ENCODE measurements at regions not wholly inside any gene's neighbourhood (a gene's known extent, or its start where the extent isn't known, plus 50 kb on each side); places are given as distances from the start of the nearest gene placed in this dataset.
"Not testable (repeated sequence)": the region's sequence is repeated elsewhere in the genome, so short reads cannot be mapped to it uniquely, and the experiment has no call there.

DNA sequence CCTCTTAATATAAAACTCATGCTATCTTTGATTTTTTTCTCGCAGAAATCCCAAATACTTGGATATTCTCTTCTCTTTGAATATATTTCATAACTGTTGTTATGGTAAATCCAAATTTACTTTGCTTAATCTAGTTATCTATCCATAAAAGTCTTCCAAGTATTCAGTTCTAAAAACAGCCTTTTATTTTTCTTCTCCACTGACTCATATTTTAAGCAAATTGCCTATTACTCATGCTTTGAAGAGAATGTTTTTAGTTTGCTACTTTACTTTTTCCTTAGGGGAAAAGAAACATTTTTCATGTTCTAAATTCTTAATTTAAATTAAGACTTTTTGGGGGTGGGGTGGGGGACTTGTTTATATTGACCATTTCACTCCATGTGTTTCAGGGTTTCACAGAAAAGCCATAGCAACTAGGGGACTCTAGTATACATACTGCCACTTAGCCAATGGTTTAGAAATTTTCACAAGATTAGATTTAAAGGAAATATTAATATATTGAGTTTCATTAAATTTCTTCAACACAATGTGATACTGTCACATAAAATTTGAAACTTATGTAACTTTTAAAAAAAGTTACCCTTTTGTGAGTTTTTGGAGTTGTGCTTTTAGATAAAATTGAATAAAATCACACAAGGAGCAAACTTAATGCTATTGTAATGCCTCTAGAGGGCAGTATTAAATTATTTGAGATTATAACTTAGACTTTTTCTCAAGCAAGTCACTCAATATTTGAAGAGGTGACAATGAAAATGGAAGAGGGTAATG, 545.8 kb upstream of the ARRDC3 start:
- no peaks in the 10 kb centered on the region for H3K79me1 ChIP-seq (ENCODE audit: low read depth, low read length)
- H3K4ac ChIP-seq (ENCODE audit: low read length) = no peak overlapping the region
- H2BK120ac ChIP-seq (ENCODE audit: low read depth, low read length) = no peak overlapping the region
- H2BK12ac ChIP-seq (ENCODE audit: low read length) = no peak overlapping the region
- WGBS, 2 donors (ENCODE audit: extremely low coverage in 2 of 2, insufficient read length in 2 of 2, insufficient replicate concordance in 1 of 2) = 100% methylated on average over 1 of the region's 1 CpG; no CpG with 5 or more reads in 1 of the 2 donors
- no peak overlapping the region for H4K91ac ChIP-seq (ENCODE audit: low read depth, low read length, poor library complexity)
- no peak for DNase-seq (ENCODE audit: low spot score)
- H3K27ac ChIP-seq (replicated peaks; ENCODE audit: low read length) = no peak overlapping the region
- H3K18ac ChIP-seq (ENCODE audit: low read length) = no peak overlapping the region
- H3K9ac ChIP-seq (ENCODE audit: low read depth, low read length, poor library complexity) = no peak overlapping the region
- H3K4me2 ChIP-seq (ENCODE audit: insufficient read depth, low read length, poor library complexity, severe bottlenecking) = no peak overlapping the region
- H3K14ac ChIP-seq (ENCODE audit: low read length) = no peak overlapping the region
- peaks cover 0 to 4% of the 10 kb centered on the region in 2 donors for H3K9me3 ChIP-seq (replicated peaks in 1 of 2; ENCODE audit: control insufficient read depth in 2 of 2, insufficient read depth in 1 of 2, low read depth in 1 of 2, low read length in 2 of 2)
- no peak overlapping the region for H3K4me3 ChIP-seq (ENCODE audit: low read length in 2 of 2)
- H2BK5ac ChIP-seq (ENCODE audit: low read length) = no peak overlapping the region
- peak overlapping the region; percentile 13 for H2AFZ ChIP-seq (ENCODE audit: low read length)
- no peaks in the 10 kb centered on the region for H3K27me3 ChIP-seq (ENCODE audit: control insufficient read depth in 3 of 3, insufficient read depth in 3 of 3, low read depth in 1 of 3, low read length in 3 of 3)
- H4K8ac ChIP-seq (ENCODE audit: low read depth, low read length) = no peak overlapping the region
- H3K4me1 ChIP-seq (ENCODE audit: control insufficient read depth in 2 of 2, insufficient read depth in 1 of 2, low read depth in 1 of 2, low read length in 2 of 2) = no peaks in the 10 kb centered on the region
- no peaks in the 10 kb centered on the region for H3K36me3 ChIP-seq (replicated peaks in 1 of 2; ENCODE audit: control insufficient read depth in 2 of 2, insufficient read depth in 2 of 2, low read length in 2 of 2)
- H2AK5ac ChIP-seq (ENCODE audit: low read depth, low read length) = no peak overlapping the region
- no peak overlapping the region for H2BK15ac ChIP-seq (ENCODE audit: low read length)
- H3K23ac ChIP-seq (ENCODE audit: low read depth, low read length, poor library complexity) = no peak overlapping the region

DNA sequence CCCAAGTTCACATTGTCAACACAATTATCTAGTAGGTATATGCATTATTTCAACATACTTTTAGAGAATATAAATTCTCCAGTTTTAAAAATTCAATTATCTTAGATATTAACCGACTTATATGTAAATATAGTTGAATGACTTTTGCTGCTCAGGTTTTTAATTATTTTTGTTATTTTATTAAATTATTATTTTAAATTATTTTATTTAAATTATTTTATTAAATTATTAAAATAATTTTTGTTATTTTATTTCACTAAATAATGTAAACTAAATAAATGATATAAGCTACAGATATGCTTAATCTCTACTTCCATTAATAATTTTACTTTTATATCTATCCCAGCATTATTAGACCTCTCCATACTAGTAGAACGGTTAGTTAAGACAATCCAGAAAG, 544.3 kb upstream of the ARRDC3 start:
- Histone ChIP-seq H4K8ac (ENCODE audit: low read depth, low read length) (no peak overlapping the region), H3K27ac (replicated peaks; ENCODE audit: low read length) (no peak overlapping the region), H3K9ac (ENCODE audit: low read depth, low read length, poor library complexity) (no peak overlapping the region), H3K36me3 (replicated peaks in 1 of 2; ENCODE audit: control insufficient read depth in 2 of 2, insufficient read depth in 2 of 2, low read length in 2 of 2) (no peaks in the 10 kb centered on the region), H2BK5ac (ENCODE audit: low read length) (no peak overlapping the region), H2BK120ac (ENCODE audit: low read depth, low read length) (no peak overlapping the region), H4K91ac (ENCODE audit: low read depth, low read length, poor library complexity) (no peak overlapping the region), H3K4me1 (ENCODE audit: control insufficient read depth in 2 of 2, insufficient read depth in 1 of 2, low read depth in 1 of 2, low read length in 2 of 2) (no peaks in the 10 kb centered on the region), H2AK5ac (ENCODE audit: low read depth, low read length) (no peak overlapping the region), H3K18ac (ENCODE audit: low read length) (no peak overlapping the region), H3K23ac (ENCODE audit: low read depth, low read length, poor library complexity) (no peak overlapping the region), H3K4me3 (ENCODE audit: low read length in 2 of 2) (no peak overlapping the region), H3K4me2 (ENCODE audit: insufficient read depth, low read length, poor library complexity, severe bottlenecking) (no peak overlapping the region), H2AFZ (ENCODE audit: low read length) (no peak overlapping the region), H3K9me3 (replicated peaks in 1 of 2; ENCODE audit: control insufficient read depth in 2 of 2, insufficient read depth in 1 of 2, low read depth in 1 of 2, low read length in 2 of 2) (peaks cover 0 to 4% of the 10 kb centered on the region in 2 donors), H2BK15ac (ENCODE audit: low read length) (no peak overlapping the region), H3K79me1 (ENCODE audit: low read depth, low read length) (no peaks in the 10 kb centered on the region), H3K27me3 (ENCODE audit: control insufficient read depth in 3 of 3, insufficient read depth in 3 of 3, low read depth in 1 of 3, low read length in 3 of 3) (no peaks in the 10 kb centered on the region), H2BK12ac (ENCODE audit: low read length) (no peak overlapping the region), H3K4ac (ENCODE audit: low read length) (no peak overlapping the region), H3K14ac (ENCODE audit: low read length) (no peak overlapping the region)
- no peak for DNase-seq (ENCODE audit: low spot score)
- WGBS, 2 donors (ENCODE audit: extremely low coverage in 2 of 2, insufficient read length in 2 of 2, insufficient replicate concordance in 1 of 2) = no CpG with 5 or more reads among the region's 2 CpGs

DNA sequence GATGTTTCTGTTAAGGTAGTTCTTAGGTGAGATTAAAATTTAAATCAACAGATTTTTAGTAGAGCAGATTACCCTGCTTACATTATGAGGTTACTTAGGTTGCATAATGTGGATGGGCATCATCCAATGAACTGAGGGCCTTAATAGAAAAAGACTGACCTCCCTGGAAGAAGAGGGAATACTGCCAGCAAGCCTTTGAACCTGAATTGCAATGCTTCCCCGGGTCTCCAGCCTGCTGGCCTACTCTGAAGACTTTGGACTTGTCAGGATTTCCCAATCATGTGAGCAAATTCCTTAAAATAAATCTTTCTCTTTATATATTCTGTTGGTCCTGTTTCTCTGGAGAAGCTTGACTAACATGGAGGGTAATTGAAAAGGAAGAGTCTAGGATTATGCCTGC, 542.1 kb upstream of the ARRDC3 start:
- Histone ChIP-seq H3K4ac (ENCODE audit: low read length) (no peak overlapping the region), H3K9ac (ENCODE audit: low read depth, low read length, poor library complexity) (no peak overlapping the region), H4K91ac (ENCODE audit: low read depth, low read length, poor library complexity) (no peak overlapping the region), H3K4me1 (ENCODE audit: control insufficient read depth in 2 of 2, insufficient read depth in 1 of 2, low read depth in 1 of 2, low read length in 2 of 2) (no peaks in the 10 kb centered on the region), H3K4me2 (ENCODE audit: insufficient read depth, low read length, poor library complexity, severe bottlenecking) (no peak overlapping the region), H3K27ac (replicated peaks; ENCODE audit: low read length) (no peak overlapping the region), H2BK5ac (ENCODE audit: low read length) (no peak overlapping the region), H3K18ac (ENCODE audit: low read length) (no peak overlapping the region), H4K8ac (ENCODE audit: low read depth, low read length) (no peak overlapping the region), H2AFZ (ENCODE audit: low read length) (peak overlapping the region; percentile 41), H3K27me3 (ENCODE audit: control insufficient read depth in 3 of 3, insufficient read depth in 3 of 3, low read depth in 1 of 3, low read length in 3 of 3) (no peaks in the 10 kb centered on the region), H3K14ac (ENCODE audit: low read length) (no peak overlapping the region), H3K9me3 (replicated peaks in 1 of 2; ENCODE audit: control insufficient read depth in 2 of 2, insufficient read depth in 1 of 2, low read depth in 1 of 2, low read length in 2 of 2) (no peaks in the 10 kb centered on the region), H2BK120ac (ENCODE audit: low read depth, low read length) (no peak overlapping the region), H3K79me1 (ENCODE audit: low read depth, low read length) (no peaks in the 10 kb centered on the region), H3K36me3 (replicated peaks in 1 of 2; ENCODE audit: control insufficient read depth in 2 of 2, insufficient read depth in 2 of 2, low read length in 2 of 2) (no peaks in the 10 kb centered on the region), H3K4me3 (ENCODE audit: low read length in 2 of 2) (no peak overlapping the region), H3K23ac (ENCODE audit: low read depth, low read length, poor library complexity) (no peak overlapping the region), H2AK5ac (ENCODE audit: low read depth, low read length) (no peak overlapping the region), H2BK12ac (ENCODE audit: low read length) (no peak overlapping the region), H2BK15ac (ENCODE audit: low read length) (no peak overlapping the region)
- DNase-seq (ENCODE audit: low spot score) = no peak
- no CpG with 5 or more reads among the region's 1 CpG for WGBS, 2 donors (ENCODE audit: extremely low coverage in 2 of 2, insufficient read length in 2 of 2, insufficient replicate concordance in 1 of 2)

DNA sequence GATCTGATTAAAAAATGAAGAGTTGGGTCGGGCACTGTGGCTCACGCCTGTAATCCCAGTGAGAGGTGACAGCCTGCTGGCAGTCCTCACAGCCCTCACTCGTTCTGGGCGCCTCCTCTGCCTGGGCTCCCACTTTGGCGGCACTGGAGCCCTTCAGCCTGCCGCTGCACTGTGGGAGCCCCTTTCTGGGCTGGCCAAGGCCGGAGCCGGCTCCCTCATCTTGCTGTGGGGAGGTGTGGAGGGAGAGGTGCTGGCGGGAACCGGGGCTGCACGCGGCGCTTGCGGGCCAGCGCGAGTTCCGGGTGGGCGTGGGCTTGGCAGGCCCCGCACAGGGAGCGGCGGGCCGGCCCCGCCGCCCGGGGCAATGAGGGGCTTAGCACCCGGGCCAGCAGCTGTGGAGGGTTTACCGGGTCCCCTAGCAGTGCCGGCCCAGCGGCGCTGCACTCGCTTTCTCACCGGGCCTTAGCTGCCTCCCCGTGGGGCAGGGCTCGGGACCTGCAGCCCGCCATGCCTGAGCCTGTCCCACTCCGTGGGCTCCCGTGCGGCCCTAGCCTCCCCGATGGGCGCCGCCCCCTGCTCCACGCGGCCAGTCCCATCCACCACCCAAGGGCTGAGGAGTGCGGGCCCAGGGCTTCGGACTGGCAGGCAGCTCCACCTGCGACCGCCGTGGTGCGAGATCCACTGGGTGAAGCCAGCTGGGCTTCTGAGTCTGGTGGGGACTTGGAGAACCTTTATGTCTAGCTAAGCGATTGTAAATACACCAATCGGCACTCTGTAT, 534.1 kb upstream of the ARRDC3 start:
- H3K9ac ChIP-seq (ENCODE audit: low read depth, low read length, poor library complexity); H2BK120ac ChIP-seq (ENCODE audit: low read depth, low read length): not testable (repeated sequence)

More for the DNA sequence above, 534.1 kb upstream of the ARRDC3 start:
- not testable (repeated sequence) for H3K27ac ChIP-seq (replicated peaks; ENCODE audit: low read length); H4K91ac ChIP-seq (ENCODE audit: low read depth, low read length, poor library complexity); H3K4me1 ChIP-seq (ENCODE audit: control insufficient read depth in 2 of 2, insufficient read depth in 1 of 2, low read depth in 1 of 2, low read length in 2 of 2); H3K79me1 ChIP-seq (ENCODE audit: low read depth, low read length); H3K4me3 ChIP-seq (ENCODE audit: low read length in 2 of 2); H2BK5ac ChIP-seq (ENCODE audit: low read length); H3K4ac ChIP-seq (ENCODE audit: low read length); H3K4me2 ChIP-seq (ENCODE audit: insufficient read depth, low read length, poor library complexity, severe bottlenecking); DNase-seq (ENCODE audit: low spot score); H3K14ac ChIP-seq (ENCODE audit: low read length); H2AK5ac ChIP-seq (ENCODE audit: low read depth, low read length); H2BK15ac ChIP-seq (ENCODE audit: low read length); H3K9me3 ChIP-seq (replicated peaks in 1 of 2; ENCODE audit: control insufficient read depth in 2 of 2, insufficient read depth in 1 of 2, low read depth in 1 of 2, low read length in 2 of 2); H2AFZ ChIP-seq (ENCODE audit: low read length); H2BK12ac ChIP-seq (ENCODE audit: low read length); H3K23ac ChIP-seq (ENCODE audit: low read depth, low read length, poor library complexity); H4K8ac ChIP-seq (ENCODE audit: low read depth, low read length); H3K18ac ChIP-seq (ENCODE audit: low read length); H3K36me3 ChIP-seq (replicated peaks in 1 of 2; ENCODE audit: control insufficient read depth in 2 of 2, insufficient read depth in 2 of 2, low read length in 2 of 2); H3K27me3 ChIP-seq (ENCODE audit: control insufficient read depth in 3 of 3, insufficient read depth in 3 of 3, low read depth in 1 of 3, low read length in 3 of 3)
- no CpG with 5 or more reads among the region's 51 CpGs for WGBS, 2 donors (ENCODE audit: extremely low coverage in 2 of 2, insufficient read length in 2 of 2, insufficient replicate concordance in 1 of 2)

Measured in neuronal stem cell (in vitro differentiated cells).